ENCODE measurements at regions not wholly inside any gene's neighbourhood (a gene's known extent, or its start where the extent isn't known, plus 50 kb on each side); places are given as distances from the start of the nearest gene placed in this dataset.

GRCh38 chr15:98393471-98393870 is 254.9 kb upstream of the IGF1R start:
- TF ChIP-seq CTCF (IDR thresholded peaks at IDR 0.05) (no peak), POLR2A (IDR thresholded peaks at IDR 0.05) (no peak)

Measured in gastroesophageal sphincter (tissue), 3 donors.